HEK293 (cell line): ENCODE measurements at regions not wholly inside any gene's neighbourhood (a gene's known extent, or its start where the extent isn't known, plus 50 kb on each side); places are given as distances from the start of the nearest gene placed in this dataset.

ENCODE experiments used
- BCL11B ChIP-seq: fragments of 450-650 bp; formaldehyde crosslinking; IDR thresholded peaks from 2 replicates; pipeline ENCODE4 v1.5.1; 2016; ENCODE audit warnings: low read depth, missing biosample characterization, missing genetic modification characterization
- FEZF1 ChIP-seq: fragments of 450-650 bp; formaldehyde crosslinking; IDR thresholded peaks from 2 replicates; pipeline ENCODE4 v1.5.1; 2016; ENCODE audit warnings: missing biosample characterization, missing genetic modification characterization
- HIC1 ChIP-seq: fragments of 450-650 bp; formaldehyde crosslinking; IDR thresholded peaks from 2 replicates; pipeline ENCODE4 v1.5.1; 2016; ENCODE audit warnings: missing biosample characterization, missing genetic modification characterization
- KLF8 ChIP-seq: fragments of 450-650 bp; formaldehyde crosslinking; IDR thresholded peaks from 2 replicates; pipeline ENCODE4 v1.5.1; 2016; ENCODE audit warnings: missing biosample characterization, missing genetic modification characterization
- OVOL3 ChIP-seq: fragments of 450-650 bp; formaldehyde crosslinking; IDR thresholded peaks from 2 replicates; pipeline ENCODE4 v1.5.1; 2016; ENCODE audit warnings: missing biosample characterization, missing genetic modification characterization
- SCRT2 ChIP-seq: fragments of 450-650 bp; formaldehyde crosslinking; IDR thresholded peaks from 2 replicates; pipeline ENCODE4 v1.5.1; 2016; ENCODE audit warnings: missing biosample characterization, missing genetic modification characterization
- ZEB2 ChIP-seq: fragments of 450-650 bp; formaldehyde crosslinking; IDR thresholded peaks from 2 replicates; pipeline ENCODE4 v1.5.1; 2016; ENCODE audit warnings: missing biosample characterization, missing genetic modification characterization
- ZFP41 ChIP-seq: fragments of 450-650 bp; formaldehyde crosslinking; IDR thresholded peaks from 2 replicates; pipeline ENCODE4 v1.5.1; 2016; ENCODE audit warnings: missing biosample characterization, missing genetic modification characterization, borderline replicate concordance
- ZFP69B ChIP-seq: fragments of 450-650 bp; formaldehyde crosslinking; IDR thresholded peaks from 2 replicates; pipeline ENCODE4 v1.5.1; 2016; ENCODE audit warnings: missing biosample characterization, missing genetic modification characterization
- ZNF214 ChIP-seq: fragments of 450-650 bp; formaldehyde crosslinking; IDR thresholded peaks from 2 replicates; pipeline ENCODE4 v1.5.1; 2017; ENCODE audit warnings: missing biosample characterization, mild to moderate bottlenecking, missing genetic modification characterization, borderline replicate concordance
- ZNF239 ChIP-seq: fragments of 450-650 bp; formaldehyde crosslinking; IDR thresholded peaks from 2 replicates; pipeline ENCODE4 v1.5.1; 2016; ENCODE audit warnings: missing biosample characterization, missing genetic modification characterization
- ZNF266 ChIP-seq: fragments of 450-650 bp; formaldehyde crosslinking; IDR thresholded peaks from 2 replicates; pipeline ENCODE4 v1.5.1; 2016; ENCODE audit warnings: missing biosample characterization, missing genetic modification characterization, low read depth
- ZNF335 ChIP-seq: fragments of 450-650 bp; formaldehyde crosslinking; conservative IDR thresholded peaks from 2 replicates; pipeline ENCODE4 v1.5.1; 2016; ENCODE audit warnings: missing biosample characterization, missing genetic modification characterization
- ZNF501 ChIP-seq: fragments of 450-650 bp; formaldehyde crosslinking; IDR thresholded peaks from 2 replicates; pipeline ENCODE4 v1.5.1; 2016; ENCODE audit warnings: missing biosample characterization, missing genetic modification characterization
- ZNF558 ChIP-seq: fragments of 450-650 bp; formaldehyde crosslinking; IDR thresholded peaks from 2 replicates; pipeline ENCODE4 v1.5.1; 2016; ENCODE audit warnings: missing biosample characterization, missing genetic modification characterization
- ZNF626 ChIP-seq: fragments of 450-650 bp; sonication (Bioruptor Pico); formaldehyde crosslinking; IDR thresholded peaks from 2 replicates; pipeline ENCODE4 v1.5.1; 2018; ENCODE audit warnings: missing biosample characterization, missing genetic modification characterization, inconsistent platforms
- ZNF654 ChIP-seq: fragments of 450-650 bp; formaldehyde crosslinking; IDR thresholded peaks from 2 replicates; pipeline ENCODE4 v1.5.1; 2016; ENCODE audit warnings: low read depth, missing biosample characterization, missing genetic modification characterization
- ZNF792 ChIP-seq: fragments of 450-650 bp; formaldehyde crosslinking; IDR thresholded peaks from 2 replicates; pipeline ENCODE4 v1.5.1; 2016; ENCODE audit warnings: missing biosample characterization, missing genetic modification characterization
- TF ChIP-seq, protein P1 (sequence below): fragments of 450-650 bp; formaldehyde crosslinking; IDR thresholded peaks from 2 replicates; pipeline ENCODE4 v1.5.1; 2016; ENCODE audit warnings: missing biosample characterization, missing genetic modification characterization
- TF ChIP-seq, protein P2 (sequence below): fragments of 450-650 bp; IDR thresholded peaks from 2 replicates; pipeline ENCODE4 v1.5.1; 2018; ENCODE audit warnings: missing biosample characterization, mild to moderate bottlenecking, missing genetic modification characterization

DNA sequence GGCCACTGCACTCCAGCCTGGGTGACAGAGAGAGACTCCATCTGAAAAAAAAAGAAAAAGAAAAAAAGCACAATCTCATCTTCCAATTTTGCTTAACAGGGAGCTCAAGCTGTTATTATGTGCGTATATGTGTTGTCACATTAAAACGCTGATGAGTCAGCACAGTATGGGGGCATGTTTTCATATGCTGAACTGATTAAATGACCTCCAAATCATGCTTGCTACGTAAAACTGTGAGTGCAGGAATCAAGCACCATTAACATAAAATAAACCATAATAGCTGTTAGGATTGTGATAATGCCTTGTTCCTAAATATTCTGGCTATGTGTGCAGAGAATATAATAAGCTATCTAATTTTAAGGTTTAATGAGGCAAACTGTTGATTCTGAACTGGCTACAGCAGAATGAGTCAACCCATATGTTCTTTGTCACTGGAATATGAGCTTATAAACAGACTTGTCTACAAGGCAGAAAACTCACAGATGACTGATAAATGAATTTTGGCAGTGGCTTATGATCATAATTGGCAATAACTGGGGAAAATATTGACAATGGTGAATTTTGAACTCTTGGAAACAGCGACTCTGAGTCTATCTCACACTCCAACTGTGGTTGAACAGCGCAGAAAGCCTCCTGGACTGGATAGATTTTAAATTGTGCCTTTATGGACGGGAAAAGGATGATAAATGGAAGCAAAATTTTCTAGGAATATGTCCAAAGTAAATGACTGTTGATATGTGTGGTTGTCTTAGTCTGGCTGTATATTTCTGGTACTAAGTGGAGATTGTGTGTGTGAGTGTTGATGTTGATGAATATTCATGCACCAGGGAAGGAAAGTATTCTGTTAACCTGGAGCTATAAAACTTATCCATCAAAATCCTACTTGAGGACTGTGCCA is 75.5 kb downstream of the VCAM1 start (continued):
- TF ChIP-seq, protein P1, sequence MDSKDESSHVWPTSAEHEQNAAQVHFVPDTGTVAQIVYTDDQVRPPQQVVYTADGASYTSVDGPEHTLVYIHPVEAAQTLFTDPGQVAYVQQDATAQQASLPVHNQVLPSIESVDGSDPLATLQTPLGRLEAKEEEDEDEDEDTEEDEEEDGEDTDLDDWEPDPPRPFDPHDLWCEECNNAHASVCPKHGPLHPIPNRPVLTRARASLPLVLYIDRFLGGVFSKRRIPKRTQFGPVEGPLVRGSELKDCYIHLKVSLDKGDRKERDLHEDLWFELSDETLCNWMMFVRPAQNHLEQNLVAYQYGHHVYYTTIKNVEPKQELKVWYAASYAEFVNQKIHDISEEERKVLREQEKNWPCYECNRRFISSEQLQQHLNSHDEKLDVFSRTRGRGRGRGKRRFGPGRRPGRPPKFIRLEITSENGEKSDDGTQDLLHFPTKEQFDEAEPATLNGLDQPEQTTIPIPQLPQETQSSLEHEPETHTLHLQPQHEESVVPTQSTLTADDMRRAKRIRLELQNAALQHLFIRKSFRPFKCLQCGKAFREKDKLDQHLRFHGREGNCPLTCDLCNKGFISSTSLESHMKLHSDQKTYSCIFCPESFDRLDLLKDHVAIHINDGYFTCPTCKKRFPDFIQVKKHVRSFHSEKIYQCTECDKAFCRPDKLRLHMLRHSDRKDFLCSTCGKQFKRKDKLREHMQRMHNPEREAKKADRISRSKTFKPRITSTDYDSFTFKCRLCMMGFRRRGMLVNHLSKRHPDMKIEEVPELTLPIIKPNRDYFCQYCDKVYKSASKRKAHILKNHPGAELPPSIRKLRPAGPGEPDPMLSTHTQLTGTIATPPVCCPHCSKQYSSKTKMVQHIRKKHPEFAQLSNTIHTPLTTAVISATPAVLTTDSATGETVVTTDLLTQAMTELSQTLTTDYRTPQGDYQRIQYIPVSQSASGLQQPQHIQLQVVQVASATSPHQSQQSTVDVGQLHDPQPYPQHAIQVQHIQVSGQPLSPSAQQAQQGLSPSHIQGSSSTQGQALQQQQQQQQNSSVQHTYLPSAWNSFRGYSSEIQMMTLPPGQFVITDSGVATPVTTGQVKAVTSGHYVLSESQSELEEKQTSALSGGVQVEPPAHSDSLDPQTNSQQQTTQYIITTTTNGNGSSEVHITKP (tag by site-specific recombination) = no peak
- no peak for TF ChIP-seq ZEB2 (tag by site-specific recombination)
- TF ChIP-seq FEZF1 (tag by site-specific recombination) = peak; percentile 33; the same call in 1 of the 2 replicates
- no peak for TF ChIP-seq ZNF558 (tag by site-specific recombination)
- TF ChIP-seq ZNF266 (tag by site-specific recombination) = no peak
- 0 out of 2 replicates have a peak, but pooled peaks have one; percentile 42 for TF ChIP-seq HIC1
- peak; percentile 50; the same call in 1 of the 2 replicates for TF ChIP-seq SCRT2
- no peak for TF ChIP-seq ZNF626 (tag by site-specific recombination)
- TF ChIP-seq, protein P2, sequence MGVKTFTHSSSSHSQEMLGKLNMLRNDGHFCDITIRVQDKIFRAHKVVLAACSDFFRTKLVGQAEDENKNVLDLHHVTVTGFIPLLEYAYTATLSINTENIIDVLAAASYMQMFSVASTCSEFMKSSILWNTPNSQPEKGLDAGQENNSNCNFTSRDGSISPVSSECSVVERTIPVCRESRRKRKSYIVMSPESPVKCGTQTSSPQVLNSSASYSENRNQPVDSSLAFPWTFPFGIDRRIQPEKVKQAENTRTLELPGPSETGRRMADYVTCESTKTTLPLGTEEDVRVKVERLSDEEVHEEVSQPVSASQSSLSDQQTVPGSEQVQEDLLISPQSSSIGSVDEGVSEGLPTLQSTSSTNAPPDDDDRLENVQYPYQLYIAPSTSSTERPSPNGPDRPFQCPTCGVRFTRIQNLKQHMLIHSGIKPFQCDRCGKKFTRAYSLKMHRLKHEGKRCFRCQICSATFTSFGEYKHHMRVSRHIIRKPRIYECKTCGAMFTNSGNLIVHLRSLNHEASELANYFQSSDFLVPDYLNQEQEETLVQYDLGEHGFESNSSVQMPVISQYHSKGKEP (tag by site-specific recombination) = no peak
- TF ChIP-seq ZNF335 (tag by site-specific recombination) = no peak
- no peak for TF ChIP-seq ZNF239 (tag by site-specific recombination)
- no peak for TF ChIP-seq ZNF654 (tag by site-specific recombination)
- no peak for TF ChIP-seq OVOL3 (tag by site-specific recombination)
- no peak for TF ChIP-seq KLF8 (tag by site-specific recombination)
- TF ChIP-seq BCL11B (tag by site-specific recombination) = peak; percentile 61; the same call in 1 of the 2 replicates
- no peak for TF ChIP-seq ZNF214 (tag by site-specific recombination)
- no peak for TF ChIP-seq ZFP41 (tag by site-specific recombination)
- TF ChIP-seq ZNF501 (tag by site-specific recombination) = no peak
- TF ChIP-seq ZFP69B (tag by site-specific recombination) = no peak
- no peak for TF ChIP-seq ZNF792 (tag by site-specific recombination)
